ENCODE measurements at regions not wholly inside any gene's neighbourhood (a gene's known extent, or its start where the extent isn't known, plus 50 kb on each side); places are given as distances from the start of the nearest gene placed in this dataset.

DNA sequence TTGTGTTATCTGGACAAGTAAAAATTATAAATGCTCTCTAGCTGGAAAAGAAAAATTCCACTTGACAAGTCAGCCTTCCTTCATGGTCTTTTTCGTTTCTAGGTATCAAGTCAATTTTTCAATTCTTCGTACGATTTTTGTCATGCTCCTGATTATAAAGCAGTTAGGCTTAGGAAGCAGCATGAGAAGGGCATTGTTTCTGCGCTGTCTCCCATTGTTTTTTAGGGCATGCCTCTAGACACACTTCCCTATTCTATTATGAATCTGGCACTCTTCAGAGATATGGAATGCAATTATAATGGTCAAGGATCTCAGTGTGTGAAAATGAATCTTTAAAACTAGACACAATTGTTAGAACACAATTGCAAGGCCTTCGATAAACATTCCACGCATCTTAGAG is 164.1 kb upstream of the FAT1 start:
- TF ChIP-seq POLR2A (IDR thresholded peaks at IDR 0.05; ENCODE audit: low read depth, low read length) = no peak
- TF ChIP-seq, protein P1, sequence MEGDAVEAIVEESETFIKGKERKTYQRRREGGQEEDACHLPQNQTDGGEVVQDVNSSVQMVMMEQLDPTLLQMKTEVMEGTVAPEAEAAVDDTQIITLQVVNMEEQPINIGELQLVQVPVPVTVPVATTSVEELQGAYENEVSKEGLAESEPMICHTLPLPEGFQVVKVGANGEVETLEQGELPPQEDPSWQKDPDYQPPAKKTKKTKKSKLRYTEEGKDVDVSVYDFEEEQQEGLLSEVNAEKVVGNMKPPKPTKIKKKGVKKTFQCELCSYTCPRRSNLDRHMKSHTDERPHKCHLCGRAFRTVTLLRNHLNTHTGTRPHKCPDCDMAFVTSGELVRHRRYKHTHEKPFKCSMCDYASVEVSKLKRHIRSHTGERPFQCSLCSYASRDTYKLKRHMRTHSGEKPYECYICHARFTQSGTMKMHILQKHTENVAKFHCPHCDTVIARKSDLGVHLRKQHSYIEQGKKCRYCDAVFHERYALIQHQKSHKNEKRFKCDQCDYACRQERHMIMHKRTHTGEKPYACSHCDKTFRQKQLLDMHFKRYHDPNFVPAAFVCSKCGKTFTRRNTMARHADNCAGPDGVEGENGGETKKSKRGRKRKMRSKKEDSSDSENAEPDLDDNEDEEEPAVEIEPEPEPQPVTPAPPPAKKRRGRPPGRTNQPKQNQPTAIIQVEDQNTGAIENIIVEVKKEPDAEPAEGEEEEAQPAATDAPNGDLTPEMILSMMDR (conservative IDR thresholded peaks at IDR 0.05; ENCODE audit: low read depth, low read length) = no peak
- no peak for TF ChIP-seq MXI1 (IDR thresholded peaks at IDR 0.05; ENCODE audit: borderline replicate concordance, low read depth, low read length)
- no peak for TF ChIP-seq RAD21 (IDR thresholded peaks at IDR 0.05; ENCODE audit: low read length)
- no peak for TF ChIP-seq BHLHE40 (IDR thresholded peaks at IDR 0.05; ENCODE audit: low read depth, low read length)
- no peak for TF ChIP-seq RCOR1 (IDR thresholded peaks at IDR 0.05; ENCODE audit: insufficient replicate concordance, low read length)
- TF ChIP-seq MAFK (IDR thresholded peaks at IDR 0.05; ENCODE audit: low read depth, low read length) = no peak
- no peak for TF ChIP-seq RFX5 (IDR thresholded peaks at IDR 0.05; ENCODE audit: low read depth, low read length)
- TF ChIP-seq FOS (IDR thresholded peaks at IDR 0.05; ENCODE audit: low read depth, low read length) = no peak
- no peak for TF ChIP-seq CEBPB (IDR thresholded peaks at IDR 0.05; ENCODE audit: low read depth, low read length)
- no peak for TF ChIP-seq SMC3 (IDR thresholded peaks at IDR 0.05; ENCODE audit: low read depth, low read length)
- no peak for TF ChIP-seq NFE2L2 (IDR thresholded peaks at IDR 0.05; ENCODE audit: low read depth, low read length)
- no peak for TF ChIP-seq CHD1 (IDR thresholded peaks at IDR 0.05; ENCODE audit: low read depth, low read length)
